Immature natural killer cell (primary cell): ENCODE measurements at regions not wholly inside any gene's neighbourhood (a gene's known extent, or its start where the extent isn't known, plus 50 kb on each side); places are given as distances from the start of the nearest gene placed in this dataset.
A peak's percentile ranks its signal among the peaks of the same experiment; 100 is the strongest.

Source experiments
- DNase-seq, 3 donors: peaks; one replicate each; pipeline ENCODE4 v3.0.0; 2022; ENCODE audit warnings: mixed read lengths in 1 of 3
- H3K27ac Mint-ChIP-seq, 6 donors: one replicate each; pipeline ENCODE4 v1.8.0; 2020; ENCODE audit warnings: mixed read lengths in 6 of 6, mild to moderate bottlenecking in 5 of 6, inconsistent platforms in 4 of 6, moderate library complexity in 3 of 6
- H3K27me3 Mint-ChIP-seq, 3 donors: one replicate each; pipeline ENCODE4 v1.8.0; 2020 to 2021; ENCODE audit warnings: low read depth in 3 of 3, mild to moderate bottlenecking in 3 of 3, mixed read lengths in 3 of 3, moderate library complexity in 3 of 3, inconsistent platforms in 1 of 3
- H3K36me3 Mint-ChIP-seq, 3 donors: one replicate each; pipeline ENCODE4 v1.8.0; 2020; ENCODE audit warnings: mixed read lengths in 3 of 3, inconsistent platforms in 2 of 3, mild to moderate bottlenecking in 2 of 3
- H3K4me1 Mint-ChIP-seq, 2 donors: one replicate each; pipeline ENCODE4 v1.8.0; 2020; ENCODE audit warnings: inconsistent platforms in 2 of 2, mild to moderate bottlenecking in 2 of 2, mixed read lengths in 2 of 2, moderate library complexity in 1 of 2
- H3K4me3 Mint-ChIP-seq, 5 donors: one replicate each; pipeline ENCODE4 v1.8.0; 2020; ENCODE audit warnings: mild to moderate bottlenecking in 5 of 5, mixed read lengths in 5 of 5, inconsistent platforms in 3 of 5, moderate library complexity in 3 of 5
- H3K9me3 Mint-ChIP-seq, 6 donors: one replicate each; pipeline ENCODE4 v1.8.0; 2020; ENCODE audit warnings: mild to moderate bottlenecking in 6 of 6, mixed read lengths in 6 of 6, inconsistent platforms in 4 of 6, moderate library complexity in 3 of 6

GRCh38 chr1:232474826-232475225, 155.1 kb downstream of the SIPA1L2 start:
- Mint-ChIP-seq H3K4me1 (peaks cover 15 to 23% of the 10 kb centered on the region in 2 donors), H3K9me3 (no peaks in the 10 kb centered on the region), H3K27ac (no peak overlapping the region)

GRCh38 chr1:232473900-232474299, 156.0 kb downstream of the SIPA1L2 start:
- peaks cover 0 to 8% (median 0%) of the 10 kb centered on the region in 3 donors for H3K36me3 Mint-ChIP-seq
- peaks cover 0 to 14% (median 8%) of the 10 kb centered on the region in 3 donors for H3K27me3 Mint-ChIP-seq
- H3K4me3 Mint-ChIP-seq = no peak overlapping the region
- DNase-seq = no peak
- no peak overlapping the region for H3K27ac Mint-ChIP-seq
- H3K4me1 Mint-ChIP-seq = peaks cover 15 to 23% of the 10 kb centered on the region in 2 donors
- H3K9me3 Mint-ChIP-seq = no peaks in the 10 kb centered on the region

More at GRCh38 chr1:232474826-232475225, 155.1 kb downstream of the SIPA1L2 start:
- Mint-ChIP-seq H3K36me3 (peaks cover 0 to 8% (median 0%) of the 10 kb centered on the region in 3 donors), H3K27me3 (peaks cover 0 to 13% (median 8%) of the 10 kb centered on the region in 3 donors), H3K4me3 (no peak overlapping the region)
- DNase-seq = no peak

GRCh38 chr1:232473324-232473723, 156.6 kb downstream of the SIPA1L2 start:
- Mint-ChIP-seq H3K4me3 (no peak overlapping the region), H3K36me3 (peaks cover 0 to 8% (median 0%) of the 10 kb centered on the region in 3 donors), H3K27me3 (peaks cover 0 to 15% (median 8%) of the 10 kb centered on the region in 3 donors), H3K9me3 (no peaks in the 10 kb centered on the region), H3K27ac (no peak overlapping the region), H3K4me1 (peaks cover 15 to 23% of the 10 kb centered on the region in 2 donors)
- no peak for DNase-seq

GRCh38 chr1:232472485-232473041, 157.4 kb downstream of the SIPA1L2 start:
- Mint-ChIP-seq H3K27ac (no peak overlapping the region), H3K9me3 (no peaks in the 10 kb centered on the region), H3K36me3 (peaks cover 0 to 8% (median 0%) of the 10 kb centered on the region in 3 donors), H3K27me3 (peaks cover 0 to 11% (median 8%) of the 10 kb centered on the region in 3 donors), H3K4me1 (peaks cover 16 to 24% of the 10 kb centered on the region in 2 donors), H3K4me3 (no peak overlapping the region)
- no peak for DNase-seq

GRCh38 chr1:232471250-232471649, 158.7 kb downstream of the SIPA1L2 start:
- Mint-ChIP-seq H3K27me3 (peaks cover 0 to 11% (median 3%) of the 10 kb centered on the region in 3 donors), H3K4me1 (peaks cover 19 to 30% of the 10 kb centered on the region in 2 donors), H3K27ac (no peak overlapping the region), H3K9me3 (no peaks in the 10 kb centered on the region), H3K4me3 (no peak overlapping the region), H3K36me3 (peaks cover 0 to 8% (median 0%) of the 10 kb centered on the region in 3 donors)
- no peak for DNase-seq

- Mint-ChIP-seq H3K4me3 (no peak overlapping the region), H3K9me3 (no peaks in the 10 kb centered on the region), H3K4me1 (peaks cover 19 to 30% of the 10 kb centered on the region in 2 donors), H3K27me3 (peaks cover 0 to 11% (median 3%) of the 10 kb centered on the region in 3 donors), H3K36me3 (peaks cover 0 to 8% (median 0%) of the 10 kb centered on the region in 3 donors), H3K27ac (no peak overlapping the region)
- DNase-seq = no peak
Measured at GRCh38 chr1:232470711-232471110, 159.2 kb downstream of the SIPA1L2 start.

GRCh38 chr1:232468249-232468648, 161.7 kb downstream of the SIPA1L2 start:
- peaks cover 0 to 10% (median 0%) of the 10 kb centered on the region in 3 donors for H3K36me3 Mint-ChIP-seq
- H3K4me1 Mint-ChIP-seq = peaks cover 16 to 25% of the 10 kb centered on the region in 2 donors
- no peak overlapping the region for H3K27ac Mint-ChIP-seq
- H3K27me3 Mint-ChIP-seq = peaks cover 0 to 8% (median 0%) of the 10 kb centered on the region in 3 donors
- H3K4me3 Mint-ChIP-seq = no peak overlapping the region
- H3K9me3 Mint-ChIP-seq = no peaks in the 10 kb centered on the region
- no peak for DNase-seq

DNA sequence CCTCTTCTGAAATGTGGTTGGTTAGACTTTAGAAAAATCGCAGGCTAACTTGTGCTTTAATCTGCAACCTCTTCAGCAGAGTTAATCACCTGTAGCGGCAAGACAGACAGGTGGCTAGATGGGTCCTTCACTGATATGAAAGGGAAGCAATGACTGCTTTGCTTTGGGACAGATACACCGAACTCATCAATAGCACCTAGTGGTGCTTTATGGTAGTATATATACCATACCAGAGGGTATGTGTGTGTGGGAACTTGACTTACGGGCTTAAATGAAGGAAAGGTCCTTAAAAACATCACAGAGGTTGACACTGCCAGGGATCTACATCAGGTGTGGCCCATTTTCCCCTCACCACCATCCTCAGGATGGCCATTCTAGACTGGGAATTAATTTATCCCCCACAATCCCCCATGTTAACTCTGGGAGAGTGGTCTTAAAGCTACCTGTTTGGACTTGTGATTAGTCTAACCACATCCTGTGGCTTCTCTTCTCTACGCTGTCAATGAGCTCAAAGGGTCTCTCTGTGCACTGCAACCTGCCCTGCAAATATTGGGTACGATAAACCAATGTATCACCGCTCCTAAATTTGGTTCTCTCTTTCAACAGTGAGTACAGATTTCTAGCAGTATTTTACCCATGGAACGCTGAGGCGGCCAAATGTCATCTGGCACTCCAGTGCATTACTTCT, 162.7 kb downstream of the SIPA1L2 start:
- Mint-ChIP-seq H3K36me3 (peaks cover 0 to 9% (median 0%) of the 10 kb centered on the region in 3 donors), H3K9me3 (no peaks in the 10 kb centered on the region), H3K27ac (no peak overlapping the region), H3K4me3 (no peak overlapping the region), H3K4me1 (peaks cover 13 to 21% of the 10 kb centered on the region in 2 donors), H3K27me3 (peaks cover 0 to 7% (median 2%) of the 10 kb centered on the region in 3 donors)
- DNase-seq = no peak

DNA sequence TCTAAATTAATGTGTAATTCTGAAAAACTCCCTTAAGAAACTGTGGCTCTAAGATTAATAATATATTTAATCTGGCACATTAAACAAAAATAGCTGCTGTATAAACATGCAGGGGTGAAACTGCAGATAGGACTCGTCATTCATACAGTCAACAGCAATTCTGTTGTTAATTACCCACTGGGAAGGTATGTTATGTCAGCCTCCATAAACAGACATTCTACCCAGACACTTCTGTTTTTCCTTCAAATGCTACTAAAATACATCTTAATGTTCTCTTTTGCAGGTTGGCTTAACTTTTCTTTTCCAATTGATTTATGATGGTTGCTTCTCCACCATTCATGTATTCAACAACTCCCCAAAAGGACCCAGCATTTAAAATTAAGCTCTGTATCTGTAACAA, 165.6 kb downstream of the SIPA1L2 start:
- Mint-ChIP-seq H3K27me3 (peaks cover 0 to 12% (median 4%) of the 10 kb centered on the region in 3 donors), H3K27ac (no peak overlapping the region), H3K4me1 (peaks cover 6 to 9% of the 10 kb centered on the region in 2 donors), H3K4me3 (no peak overlapping the region), H3K36me3 (peaks cover 0 to 2% (median 0%) of the 10 kb centered on the region in 3 donors), H3K9me3 (no peaks in the 10 kb centered on the region)
- DNase-seq = no peak

DNA sequence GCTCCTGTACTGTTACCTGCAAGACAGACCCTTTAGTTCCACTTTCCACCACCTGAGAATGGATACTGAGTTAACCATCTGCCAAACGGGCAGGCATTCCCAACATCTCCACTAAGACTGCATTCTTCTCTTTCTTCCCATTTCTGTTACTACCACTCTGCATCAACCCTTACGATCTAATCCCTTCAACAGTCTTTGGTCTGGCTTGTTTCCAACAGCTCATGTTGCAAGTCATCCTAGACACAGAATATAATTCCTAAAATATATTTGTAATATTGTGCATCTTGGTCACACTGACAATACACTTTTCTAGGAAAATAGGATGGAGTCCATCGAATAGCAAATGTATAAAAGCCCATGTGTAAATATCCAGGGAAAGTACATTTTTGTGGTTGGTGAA, 166.7 kb downstream of the SIPA1L2 start:
- Mint-ChIP-seq H3K27me3 (peaks cover 0 to 9% (median 4%) of the 10 kb centered on the region in 3 donors), H3K9me3 (no peaks in the 10 kb centered on the region), H3K36me3 (peaks cover 0 to 2% (median 0%) of the 10 kb centered on the region in 3 donors), H3K4me3 (no peak overlapping the region), H3K27ac (no peak overlapping the region), H3K4me1 (peaks cover 15 to 20% of the 10 kb centered on the region in 2 donors)
- no peak for DNase-seq

DNA sequence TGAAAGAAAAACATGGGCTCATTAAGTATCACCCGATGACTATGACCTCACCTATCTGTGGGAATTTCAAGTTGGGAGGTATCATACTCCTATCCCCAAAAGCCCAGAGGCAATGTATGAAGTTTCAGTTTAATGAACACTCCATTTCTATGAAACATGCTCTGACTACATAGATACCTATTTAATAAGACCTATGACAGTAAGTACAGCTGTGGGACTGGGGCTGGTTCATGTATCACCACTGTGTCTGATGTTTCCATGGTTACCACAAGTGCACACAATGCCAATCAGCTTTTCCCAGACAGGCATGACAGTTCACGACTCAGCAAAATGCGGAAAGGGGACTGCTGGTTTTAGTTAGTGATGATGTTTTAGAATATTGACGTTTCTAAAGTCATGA, 167.7 kb downstream of the SIPA1L2 start:
- Mint-ChIP-seq H3K27me3 (peaks cover 0 to 11% (median 4%) of the 10 kb centered on the region in 3 donors), H3K4me3 (no peak overlapping the region), H3K27ac (no peak overlapping the region), H3K36me3 (peaks cover 0 to 2% (median 0%) of the 10 kb centered on the region in 3 donors), H3K9me3 (no peaks in the 10 kb centered on the region), H3K4me1 (peaks cover 21 to 25% of the 10 kb centered on the region in 2 donors)
- no peak for DNase-seq

- Mint-ChIP-seq H3K9me3 (no peaks in the 10 kb centered on the region), H3K36me3 (peaks cover 0 to 2% (median 0%) of the 10 kb centered on the region in 3 donors), H3K27ac (no peak overlapping the region), H3K27me3 (peaks cover 0 to 10% (median 4%) of the 10 kb centered on the region in 3 donors), H3K4me1 (peaks cover 30 to 36% of the 10 kb centered on the region in 2 donors), H3K4me3 (no peak overlapping the region)
- DNase-seq = no peak
Measured at GRCh38 chr1:232459826-232460225, 170.1 kb downstream of the SIPA1L2 start.

DNA sequence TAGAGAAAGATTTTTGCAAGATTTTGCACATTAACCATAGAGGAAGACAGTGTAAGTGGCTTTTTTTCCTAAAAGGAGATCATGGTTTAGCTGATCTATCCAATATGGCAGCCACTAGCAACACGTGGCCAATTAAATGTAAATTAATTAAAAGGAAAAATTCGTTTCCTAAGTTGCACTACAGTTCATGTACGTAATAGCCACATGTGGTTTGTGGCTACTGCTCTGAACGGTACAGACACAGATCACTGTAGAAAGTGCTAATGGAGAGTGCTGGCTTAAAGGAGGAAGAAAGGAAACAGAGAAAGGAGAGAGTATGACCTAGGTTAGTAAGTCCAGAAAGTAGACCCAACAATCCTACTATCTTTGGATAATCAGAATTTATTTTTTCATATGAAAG, 170.8 kb downstream of the SIPA1L2 start:
- peaks cover 30 to 36% of the 10 kb centered on the region in 2 donors for H3K4me1 Mint-ChIP-seq
- H3K27ac Mint-ChIP-seq = peak overlapping the region in 1 of 6 donors; percentile 52
- peak; percentile 43 to 54 (median 54) for DNase-seq
- H3K9me3 Mint-ChIP-seq = no peaks in the 10 kb centered on the region
- no peaks in the 10 kb centered on the region for H3K36me3 Mint-ChIP-seq
- peaks cover 0 to 10% (median 4%) of the 10 kb centered on the region in 3 donors for H3K27me3 Mint-ChIP-seq
- H3K4me3 Mint-ChIP-seq = peak overlapping the region in 4 of 5 donors; percentile 39 to 64 (median 54)

GRCh38 chr1:232457595-232457994, 172.3 kb downstream of the SIPA1L2 start:
- Mint-ChIP-seq H3K27me3 (peaks cover 0 to 10% (median 4%) of the 10 kb centered on the region in 3 donors), H3K27ac (peak overlapping the region in 5 of 6 donors; percentile 53 to 77 (median 66)), H3K4me3 (peak overlapping the region; percentile 53 to 81 (median 75)), H3K4me1 (peaks cover 30 to 36% of the 10 kb centered on the region in 2 donors), H3K9me3 (no peaks in the 10 kb centered on the region), H3K36me3 (no peaks in the 10 kb centered on the region)
- peak; percentile 64 to 75 (median 75) for DNase-seq
